ENCODE measurements at regions not wholly inside any gene's neighbourhood (a gene's known extent, or its start where the extent isn't known, plus 50 kb on each side); places are given as distances from the start of the nearest gene placed in this dataset.

- Histone ChIP-seq H3K27me3 (ENCODE audit: insufficient read depth, low read length) (no peaks in the 10 kb centered on the region), H3K9ac (ENCODE audit: low read depth, low read length) (no peak overlapping the region), H3K27ac (ENCODE audit: low read length) (no peak overlapping the region), H3K36me3 (ENCODE audit: insufficient read depth, low read depth, low read length) (no peaks in the 10 kb centered on the region), H3K4me3 (ENCODE audit: low read length) (no peak overlapping the region), H3K4me1 (ENCODE audit: insufficient read depth, low read length) (no peaks in the 10 kb centered on the region), H3K9me3 (ENCODE audit: insufficient read depth, low read depth, low read length) (no peaks in the 10 kb centered on the region)
Measured at GRCh38 chr3:40780925-40781406, 256.2 kb downstream of the ZNF621 start.

- no peak overlapping the region for H3K9ac ChIP-seq (ENCODE audit: low read depth, low read length)
- H3K36me3 ChIP-seq (ENCODE audit: insufficient read depth, low read depth, low read length): no peaks in the 10 kb centered on the region
- no peaks in the 10 kb centered on the region for H3K27me3 ChIP-seq (ENCODE audit: insufficient read depth, low read length)
- no peaks in the 10 kb centered on the region for H3K9me3 ChIP-seq (ENCODE audit: insufficient read depth, low read depth, low read length)
- H3K4me3 ChIP-seq (ENCODE audit: low read length): no peak overlapping the region
- H3K27ac ChIP-seq (ENCODE audit: low read length): no peak overlapping the region
- no peaks in the 10 kb centered on the region for H3K4me1 ChIP-seq (ENCODE audit: insufficient read depth, low read length)
Measured at GRCh38 chr3:40782111-40782721, 257.5 kb downstream of the ZNF621 start.

- Histone ChIP-seq H3K9ac (ENCODE audit: low read depth, low read length) (no peak overlapping the region), H3K36me3 (ENCODE audit: insufficient read depth, low read depth, low read length) (no peaks in the 10 kb centered on the region), H3K27ac (ENCODE audit: low read length) (no peak overlapping the region), H3K9me3 (ENCODE audit: insufficient read depth, low read depth, low read length) (no peaks in the 10 kb centered on the region; the same call in 1 of the 2 replicates), H3K4me3 (ENCODE audit: low read length) (no peak overlapping the region), H3K27me3 (ENCODE audit: insufficient read depth, low read length) (no peaks in the 10 kb centered on the region), H3K4me1 (ENCODE audit: insufficient read depth, low read length) (no peaks in the 10 kb centered on the region)
Measured at GRCh38 chr3:40790746-40791145, 266.0 kb downstream of the ZNF621 start.

- Histone ChIP-seq H3K36me3 (ENCODE audit: insufficient read depth, low read depth, low read length) (no peaks in the 10 kb centered on the region), H3K9me3 (ENCODE audit: insufficient read depth, low read depth, low read length) (no peaks in the 10 kb centered on the region; the same call in 1 of the 2 replicates), H3K9ac (ENCODE audit: low read depth, low read length) (no peak overlapping the region), H3K4me1 (ENCODE audit: insufficient read depth, low read length) (0 out of 2 replicates have a peak, but pooled peaks cover 2% of the 10 kb centered on the region), H3K27ac (ENCODE audit: low read length) (no peak overlapping the region), H3K4me3 (ENCODE audit: low read length) (no peak overlapping the region), H3K27me3 (ENCODE audit: insufficient read depth, low read length) (no peaks in the 10 kb centered on the region)
Measured at GRCh38 chr3:40793730-40794129, 269.0 kb downstream of the ZNF621 start.

- no peaks in the 10 kb centered on the region for H3K27me3 ChIP-seq (ENCODE audit: insufficient read depth, low read length)
- H3K36me3 ChIP-seq (ENCODE audit: insufficient read depth, low read depth, low read length): no peaks in the 10 kb centered on the region
- H3K4me3 ChIP-seq (ENCODE audit: low read length): no peak overlapping the region
- no peaks in the 10 kb centered on the region for H3K9me3 ChIP-seq (ENCODE audit: insufficient read depth, low read depth, low read length)
- no peak overlapping the region for H3K27ac ChIP-seq (ENCODE audit: low read length)
- H3K4me1 ChIP-seq (ENCODE audit: insufficient read depth, low read length): peaks cover 13% of the 10 kb centered on the region
- H3K9ac ChIP-seq (ENCODE audit: low read depth, low read length): no peak overlapping the region
Measured at GRCh38 chr3:40800343-40800742, 275.6 kb downstream of the ZNF621 start.

- Histone ChIP-seq H3K36me3 (ENCODE audit: insufficient read depth, low read depth, low read length) (no peaks in the 10 kb centered on the region), H3K27ac (ENCODE audit: low read length) (no peak overlapping the region), H3K4me1 (ENCODE audit: insufficient read depth, low read length) (peaks cover 11% of the 10 kb centered on the region), H3K27me3 (ENCODE audit: insufficient read depth, low read length) (no peaks in the 10 kb centered on the region), H3K9ac (ENCODE audit: low read depth, low read length) (no peak overlapping the region), H3K4me3 (ENCODE audit: low read length) (no peak overlapping the region), H3K9me3 (ENCODE audit: insufficient read depth, low read depth, low read length) (no peaks in the 10 kb centered on the region)
Measured at GRCh38 chr3:40801284-40801741, 276.6 kb downstream of the ZNF621 start.

- H3K4me3 ChIP-seq (ENCODE audit: low read length): no peak overlapping the region
Measured at GRCh38 chr3:40803311-40803710, 278.6 kb downstream of the ZNF621 start.

GRCh38 chr3:40805456-40805855, 280.7 kb downstream of the ZNF621 start:
- H3K27me3 ChIP-seq (ENCODE audit: insufficient read depth, low read length): no peaks in the 10 kb centered on the region

More at GRCh38 chr3:40803311-40803710, 278.6 kb downstream of the ZNF621 start:
- Histone ChIP-seq H3K27ac (ENCODE audit: low read length) (no peak overlapping the region), H3K9me3 (ENCODE audit: insufficient read depth, low read depth, low read length) (no peaks in the 10 kb centered on the region), H3K27me3 (ENCODE audit: insufficient read depth, low read length) (no peaks in the 10 kb centered on the region), H3K36me3 (ENCODE audit: insufficient read depth, low read depth, low read length) (no peaks in the 10 kb centered on the region), H3K4me1 (ENCODE audit: insufficient read depth, low read length) (peaks cover 11% of the 10 kb centered on the region), H3K9ac (ENCODE audit: low read depth, low read length) (no peak overlapping the region)

GRCh38 chr3:40810813-40811212, 286.1 kb downstream of the ZNF621 start:
- no peaks in the 10 kb centered on the region for H3K4me1 ChIP-seq (ENCODE audit: insufficient read depth, low read length)
- H3K27ac ChIP-seq (ENCODE audit: low read length): no peak overlapping the region
- H3K36me3 ChIP-seq (ENCODE audit: insufficient read depth, low read depth, low read length): no peaks in the 10 kb centered on the region
- H3K4me3 ChIP-seq (ENCODE audit: low read length): no peak overlapping the region
- no peak overlapping the region for H3K9ac ChIP-seq (ENCODE audit: low read depth, low read length)
- H3K27me3 ChIP-seq (ENCODE audit: insufficient read depth, low read length): no peaks in the 10 kb centered on the region
- H3K9me3 ChIP-seq (ENCODE audit: insufficient read depth, low read depth, low read length): peaks cover 5% of the 10 kb centered on the region; the same call in 1 of the 2 replicates

More at GRCh38 chr3:40805456-40805855, 280.7 kb downstream of the ZNF621 start:
- Histone ChIP-seq H3K9me3 (ENCODE audit: insufficient read depth, low read depth, low read length) (peaks cover 4% of the 10 kb centered on the region; the same call in 1 of the 2 replicates), H3K4me1 (ENCODE audit: insufficient read depth, low read length) (peaks cover 6% of the 10 kb centered on the region), H3K36me3 (ENCODE audit: insufficient read depth, low read depth, low read length) (no peaks in the 10 kb centered on the region), H3K27ac (ENCODE audit: low read length) (no peak overlapping the region), H3K9ac (ENCODE audit: low read depth, low read length) (no peak overlapping the region), H3K4me3 (ENCODE audit: low read length) (no peak overlapping the region)

- no peaks in the 10 kb centered on the region for H3K9me3 ChIP-seq (ENCODE audit: insufficient read depth, low read depth, low read length)
Measured at GRCh38 chr3:40817017-40817416, 292.3 kb downstream of the ZNF621 start.

GRCh38 chr3:40821315-40821714, 296.6 kb downstream of the ZNF621 start:
- no peaks in the 10 kb centered on the region for H3K4me1 ChIP-seq (ENCODE audit: insufficient read depth, low read length)
- no peak overlapping the region for H3K4me3 ChIP-seq (ENCODE audit: low read length)
- no peak overlapping the region for H3K9ac ChIP-seq (ENCODE audit: low read depth, low read length)
- no peaks in the 10 kb centered on the region for H3K36me3 ChIP-seq (ENCODE audit: insufficient read depth, low read depth, low read length)
- no peaks in the 10 kb centered on the region for H3K27me3 ChIP-seq (ENCODE audit: insufficient read depth, low read length)
- H3K27ac ChIP-seq (ENCODE audit: low read length): no peak overlapping the region
- H3K9me3 ChIP-seq (ENCODE audit: insufficient read depth, low read depth, low read length): no peaks in the 10 kb centered on the region

More at GRCh38 chr3:40817017-40817416, 292.3 kb downstream of the ZNF621 start:
- no peaks in the 10 kb centered on the region for H3K36me3 ChIP-seq (ENCODE audit: insufficient read depth, low read depth, low read length)
- H3K4me1 ChIP-seq (ENCODE audit: insufficient read depth, low read length): no peaks in the 10 kb centered on the region
- H3K27me3 ChIP-seq (ENCODE audit: insufficient read depth, low read length): no peaks in the 10 kb centered on the region
- no peak overlapping the region for H3K4me3 ChIP-seq (ENCODE audit: low read length)
- H3K27ac ChIP-seq (ENCODE audit: low read length): no peak overlapping the region
- no peak overlapping the region for H3K9ac ChIP-seq (ENCODE audit: low read depth, low read length)

- H3K9me3 ChIP-seq (ENCODE audit: insufficient read depth, low read depth, low read length): no peaks in the 10 kb centered on the region
- H3K9ac ChIP-seq (ENCODE audit: low read depth, low read length): no peak overlapping the region
- no peaks in the 10 kb centered on the region for H3K4me1 ChIP-seq (ENCODE audit: insufficient read depth, low read length)
- no peak overlapping the region for H3K4me3 ChIP-seq (ENCODE audit: low read length)
- no peaks in the 10 kb centered on the region for H3K36me3 ChIP-seq (ENCODE audit: insufficient read depth, low read depth, low read length)
- H3K27ac ChIP-seq (ENCODE audit: low read length): no peak overlapping the region
- no peaks in the 10 kb centered on the region for H3K27me3 ChIP-seq (ENCODE audit: insufficient read depth, low read length)
Measured at GRCh38 chr3:40827226-40827625, 302.5 kb downstream of the ZNF621 start.

Data from iPS-20b (cell line).